ENCODE measurements at regions not wholly inside any gene's neighbourhood (a gene's known extent, or its start where the extent isn't known, plus 50 kb on each side); places are given as distances from the start of the nearest gene placed in this dataset.

DNA sequence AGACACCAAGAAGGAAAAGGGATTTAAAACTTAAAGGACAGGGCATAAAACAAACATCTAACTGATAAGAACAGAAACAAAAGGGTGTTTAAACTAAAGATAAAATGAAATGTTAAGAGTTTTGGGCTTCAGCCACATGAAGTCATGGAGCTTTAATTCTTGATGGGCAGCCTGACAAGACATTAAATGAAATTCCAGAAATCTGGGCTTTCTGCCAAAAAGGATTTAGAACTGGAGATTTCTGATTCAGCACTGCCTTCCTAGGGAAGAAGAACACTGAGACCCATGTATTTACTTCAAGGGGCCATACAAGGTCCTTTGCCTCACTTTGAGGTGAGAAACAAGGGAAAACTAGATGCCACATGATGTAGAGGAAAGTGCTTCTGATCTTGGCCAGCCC is 355.9 kb upstream of the RAG2 start:
- ChIA-PET POLR2A (no interaction called here), CTCF (ENCODE audit: low intra/inter-chr PET ratio, low total read pairs) (no interaction called here)
- Histone ChIP-seq H3K4me2 (ENCODE audit: low read depth, low read length) (no peak overlapping the region), H3K4me3 (replicated peaks in 1 of 3; ENCODE audit: insufficient read depth in 1 of 3, low read depth in 2 of 3, low read length in 3 of 3) (no peak overlapping the region), H3K9ac (ENCODE audit: insufficient read depth, low read depth, low read length) (no peak overlapping the region), H3K79me2 (ENCODE audit: insufficient read depth, low read length) (no peaks in the 10 kb centered on the region), H4K20me1 (ENCODE audit: insufficient read depth, low read length) (no peaks in the 10 kb centered on the region), H3K27me3 (ENCODE audit: control insufficient read depth in 1 of 2, insufficient read depth in 2 of 2, low read length in 2 of 2) (no peaks in the 10 kb centered on the region), H3K36me3 (replicated peaks in 1 of 2; ENCODE audit: control insufficient read depth in 1 of 2, insufficient read depth in 2 of 2, low read length in 2 of 2) (no peaks in the 10 kb centered on the region), H3K27ac (ENCODE audit: extremely low read length, insufficient read depth, low read length) (no peak overlapping the region), H3K9me3 (ENCODE audit: low read length) (peaks cover 12% of the 10 kb centered on the region; the same call in 1 of the 2 replicates), H3K4me1 (ENCODE audit: insufficient read depth, low read length) (no peaks in the 10 kb centered on the region), H2AFZ (ENCODE audit: low read length) (no peak overlapping the region)
- no peak for ATAC-seq
- FAIRE-seq, result no peak
- DNase-seq (ENCODE audit: low spot score), result no peak
- no TSS peak for BruUV-seq (replicated peaks)
- intact Hi-C loops (cut with micrococcal nuclease; ENCODE audit: unreplicated experiment) (no loop called here), in situ Hi-C loops (cut with HindIII; ENCODE audit: extremely low pct_ligation_motif_present, low pct_unique_long_range_greater_than_20kb) (no loop called here)
- TF ChIP-seq, protein P1, sequence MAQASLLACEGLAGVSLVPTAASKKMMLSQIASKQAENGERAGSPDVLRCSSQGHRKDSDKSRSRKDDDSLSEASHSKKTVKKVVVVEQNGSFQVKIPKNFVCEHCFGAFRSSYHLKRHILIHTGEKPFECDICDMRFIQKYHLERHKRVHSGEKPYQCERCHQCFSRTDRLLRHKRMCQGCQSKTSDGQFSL (CRISPR knock-in tag; IDR thresholded peaks at IDR 0.05), result no peak
- TF ChIP-seq HOXA9 (CRISPR knock-in tag; IDR thresholded peaks at IDR 0.05; ENCODE audit: borderline replicate concordance), result no peak
- TF ChIP-seq ZC3H13 (CRISPR knock-in tag; IDR thresholded peaks at IDR 0.05), result no peak
- no peak for TF ChIP-seq TOPORS (CRISPR knock-in tag; IDR thresholded peaks at IDR 0.05)
- TF ChIP-seq FOXM1 (CRISPR knock-in tag; IDR thresholded peaks at IDR 0.05), result no peak
- TF ChIP-seq, protein P2, sequence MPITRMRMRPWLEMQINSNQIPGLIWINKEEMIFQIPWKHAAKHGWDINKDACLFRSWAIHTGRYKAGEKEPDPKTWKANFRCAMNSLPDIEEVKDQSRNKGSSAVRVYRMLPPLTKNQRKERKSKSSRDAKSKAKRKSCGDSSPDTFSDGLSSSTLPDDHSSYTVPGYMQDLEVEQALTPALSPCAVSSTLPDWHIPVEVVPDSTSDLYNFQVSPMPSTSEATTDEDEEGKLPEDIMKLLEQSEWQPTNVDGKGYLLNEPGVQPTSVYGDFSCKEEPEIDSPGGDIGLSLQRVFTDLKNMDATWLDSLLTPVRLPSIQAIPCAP (CRISPR knock-in tag; IDR thresholded peaks at IDR 0.05; ENCODE audit: low read depth), result no peak
- TF ChIP-seq, protein P3, sequence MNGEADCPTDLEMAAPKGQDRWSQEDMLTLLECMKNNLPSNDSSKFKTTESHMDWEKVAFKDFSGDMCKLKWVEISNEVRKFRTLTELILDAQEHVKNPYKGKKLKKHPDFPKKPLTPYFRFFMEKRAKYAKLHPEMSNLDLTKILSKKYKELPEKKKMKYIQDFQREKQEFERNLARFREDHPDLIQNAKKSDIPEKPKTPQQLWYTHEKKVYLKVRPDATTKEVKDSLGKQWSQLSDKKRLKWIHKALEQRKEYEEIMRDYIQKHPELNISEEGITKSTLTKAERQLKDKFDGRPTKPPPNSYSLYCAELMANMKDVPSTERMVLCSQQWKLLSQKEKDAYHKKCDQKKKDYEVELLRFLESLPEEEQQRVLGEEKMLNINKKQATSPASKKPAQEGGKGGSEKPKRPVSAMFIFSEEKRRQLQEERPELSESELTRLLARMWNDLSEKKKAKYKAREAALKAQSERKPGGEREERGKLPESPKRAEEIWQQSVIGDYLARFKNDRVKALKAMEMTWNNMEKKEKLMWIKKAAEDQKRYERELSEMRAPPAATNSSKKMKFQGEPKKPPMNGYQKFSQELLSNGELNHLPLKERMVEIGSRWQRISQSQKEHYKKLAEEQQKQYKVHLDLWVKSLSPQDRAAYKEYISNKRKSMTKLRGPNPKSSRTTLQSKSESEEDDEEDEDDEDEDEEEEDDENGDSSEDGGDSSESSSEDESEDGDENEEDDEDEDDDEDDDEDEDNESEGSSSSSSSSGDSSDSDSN (CRISPR knock-in tag; IDR thresholded peaks at IDR 0.05), result no peak
- TF ChIP-seq, protein P4, sequence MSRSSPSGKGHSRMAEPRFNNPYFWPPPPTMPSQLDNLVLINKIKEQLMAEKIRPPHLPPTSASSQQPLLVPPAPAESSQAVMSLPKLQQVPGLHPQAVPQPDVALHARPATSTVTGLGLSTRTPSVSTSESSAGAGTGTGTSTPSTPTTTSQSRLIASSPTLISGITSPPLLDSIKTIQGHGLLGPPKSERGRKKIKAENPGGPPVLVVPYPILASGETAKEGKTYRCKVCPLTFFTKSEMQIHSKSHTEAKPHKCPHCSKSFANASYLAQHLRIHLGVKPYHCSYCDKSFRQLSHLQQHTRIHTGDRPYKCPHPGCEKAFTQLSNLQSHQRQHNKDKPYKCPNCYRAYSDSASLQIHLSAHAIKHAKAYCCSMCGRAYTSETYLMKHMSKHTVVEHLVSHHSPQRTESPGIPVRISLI (CRISPR knock-in tag; IDR thresholded peaks at IDR 0.05; ENCODE audit: borderline replicate concordance), result no peak
- TF ChIP-seq ISL2 (CRISPR knock-in tag; IDR thresholded peaks at IDR 0.05), result no peak
- TF ChIP-seq, protein P5, sequence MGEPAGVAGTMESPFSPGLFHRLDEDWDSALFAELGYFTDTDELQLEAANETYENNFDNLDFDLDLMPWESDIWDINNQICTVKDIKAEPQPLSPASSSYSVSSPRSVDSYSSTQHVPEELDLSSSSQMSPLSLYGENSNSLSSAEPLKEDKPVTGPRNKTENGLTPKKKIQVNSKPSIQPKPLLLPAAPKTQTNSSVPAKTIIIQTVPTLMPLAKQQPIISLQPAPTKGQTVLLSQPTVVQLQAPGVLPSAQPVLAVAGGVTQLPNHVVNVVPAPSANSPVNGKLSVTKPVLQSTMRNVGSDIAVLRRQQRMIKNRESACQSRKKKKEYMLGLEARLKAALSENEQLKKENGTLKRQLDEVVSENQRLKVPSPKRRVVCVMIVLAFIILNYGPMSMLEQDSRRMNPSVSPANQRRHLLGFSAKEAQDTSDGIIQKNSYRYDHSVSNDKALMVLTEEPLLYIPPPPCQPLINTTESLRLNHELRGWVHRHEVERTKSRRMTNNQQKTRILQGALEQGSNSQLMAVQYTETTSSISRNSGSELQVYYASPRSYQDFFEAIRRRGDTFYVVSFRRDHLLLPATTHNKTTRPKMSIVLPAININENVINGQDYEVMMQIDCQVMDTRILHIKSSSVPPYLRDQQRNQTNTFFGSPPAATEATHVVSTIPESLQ (CRISPR knock-in tag; conservative IDR thresholded peaks at IDR 0.05), result no peak
- no peak for TF ChIP-seq SMYD3 (CRISPR knock-in tag; IDR thresholded peaks at IDR 0.05)
- no peak for TF ChIP-seq FOXO1 (CRISPR knock-in tag; IDR thresholded peaks at IDR 0.05)
- TF ChIP-seq PHF20 (CRISPR knock-in tag; IDR thresholded peaks at IDR 0.05), result no peak
- no peak for TF ChIP-seq XRCC5 (optimal IDR thresholded peaks at IDR 0.05; ENCODE audit: low read length)
- TF ChIP-seq ZNF891 (CRISPR knock-in tag; IDR thresholded peaks at IDR 0.05), result no peak

Measured in HepG2 (cell line).